ENCODE measurements at regions not wholly inside any gene's neighbourhood (a gene's known extent, or its start where the extent isn't known, plus 50 kb on each side); places are given as distances from the start of the nearest gene placed in this dataset.

GRCh38 chr3:95399585-95399984, 1336.7 kb downstream of the NSUN3 start:
- DNase-seq (ENCODE audit: insufficient read length, low spot score) (no peak), FAIRE-seq (no peak)
- TF ChIP-seq CTCF (IDR thresholded peaks at IDR 0.05; ENCODE audit: insufficient read depth, missing control alignments), result no peak

- TF ChIP-seq CTCF (IDR thresholded peaks at IDR 0.05; ENCODE audit: insufficient read depth, missing control alignments), result no peak
- DNase-seq (ENCODE audit: insufficient read length, low spot score) (no peak), FAIRE-seq (no peak)
These were observed 1338.8 kb downstream of the NSUN3 start for GRCh38 chr3:95401693-95402092.

- TF ChIP-seq CTCF (IDR thresholded peaks at IDR 0.05; ENCODE audit: insufficient read depth, missing control alignments), result no peak
- DNase-seq (ENCODE audit: insufficient read length, low spot score) (no peak), FAIRE-seq (no peak)
These were observed 1345.0 kb downstream of the NSUN3 start for GRCh38 chr3:95407709-95408463.

- no peak for FAIRE-seq
- no peak for DNase-seq (ENCODE audit: insufficient read length, low spot score)
These were observed 1345.6 kb downstream of the NSUN3 start for GRCh38 chr3:95408464-95408862.

GRCh38 chr3:95418251-95418650, 1355.4 kb downstream of the NSUN3 start:
- TF ChIP-seq CTCF (IDR thresholded peaks at IDR 0.05; ENCODE audit: insufficient read depth, missing control alignments), result no peak
- DNase-seq (ENCODE audit: insufficient read length, low spot score) (no peak), FAIRE-seq (no peak)

More at GRCh38 chr3:95408464-95408862, 1345.6 kb downstream of the NSUN3 start:
- no peak for TF ChIP-seq CTCF (IDR thresholded peaks at IDR 0.05; ENCODE audit: insufficient read depth, missing control alignments)

GRCh38 chr3:95424279-95424678, 1361.4 kb downstream of the NSUN3 start:
- TF ChIP-seq CTCF (IDR thresholded peaks at IDR 0.05; ENCODE audit: insufficient read depth, missing control alignments), result no peak
- FAIRE-seq (no peak), DNase-seq (ENCODE audit: insufficient read length, low spot score) (no peak)

- DNase-seq (ENCODE audit: insufficient read length, low spot score) (no peak), FAIRE-seq (no peak)
- TF ChIP-seq CTCF (IDR thresholded peaks at IDR 0.05; ENCODE audit: insufficient read depth, missing control alignments), result no peak
These were observed 1371.6 kb downstream of the NSUN3 start for GRCh38 chr3:95434491-95434890.
